ENCODE measurements at regions not wholly inside any gene's neighbourhood (a gene's known extent, or its start where the extent isn't known, plus 50 kb on each side); places are given as distances from the start of the nearest gene placed in this dataset.
"Not testable (repeated sequence)": the region's sequence is repeated elsewhere in the genome, so short reads cannot be mapped to it uniquely, and the experiment has no call there.

- no peak for ATAC-seq
- Mint-ChIP-seq H3K9me3 (ENCODE audit: low read depth) (no peaks in the 10 kb centered on the region), H3K4me1 (no peaks in the 10 kb centered on the region), H3K27ac (no peak overlapping the region), H3K36me3 (ENCODE audit: low read depth) (no peaks in the 10 kb centered on the region), H3K27me3 (no peaks in the 10 kb centered on the region), H3K4me3 (no peak overlapping the region)
- intact Hi-C loops (cut with DNase I, micrococcal nuclease): no loop called here
- no peak for DNase-seq
- CTCF ChIA-PET: no interaction called here
- POLR2A ChIA-PET: no interaction called here
These were observed 489.0 kb downstream of the FAM133A start for GRCh38 chrX:94162971-94163370.

- ChIA-PET CTCF (no interaction called here), POLR2A (no interaction called here)
- no peak for ATAC-seq
- intact Hi-C loops (cut with DNase I, micrococcal nuclease): no loop called here
- no peaks in the 10 kb centered on the region for H3K9me3 Mint-ChIP-seq (ENCODE audit: low read depth)
- no peak for DNase-seq
- H3K27me3 Mint-ChIP-seq: no peaks in the 10 kb centered on the region
- no peaks in the 10 kb centered on the region for H3K4me1 Mint-ChIP-seq
- H3K27ac Mint-ChIP-seq: no peak overlapping the region
- no peaks in the 10 kb centered on the region for H3K36me3 Mint-ChIP-seq (ENCODE audit: low read depth)
- no peak overlapping the region for H3K4me3 Mint-ChIP-seq
These were observed 504.3 kb downstream of the FAM133A start for GRCh38 chrX:94178145-94178788.

- no peaks in the 10 kb centered on the region for H3K27me3 Mint-ChIP-seq
- POLR2A ChIA-PET: no interaction called here
- CTCF ChIA-PET: no interaction called here
These were observed 530.5 kb downstream of the FAM133A start for GRCh38 chrX:94204524-94204923.

GRCh38 chrX:94216738-94217137 lies 542.7 kb downstream of the FAM133A start:
- no peaks in the 10 kb centered on the region for H3K9me3 Mint-ChIP-seq (ENCODE audit: low read depth)
- intact Hi-C loops (cut with DNase I, micrococcal nuclease): no loop called here
- no peak for ATAC-seq
- no peak overlapping the region for H3K27ac Mint-ChIP-seq
- POLR2A ChIA-PET: no interaction called here
- no peaks in the 10 kb centered on the region for H3K27me3 Mint-ChIP-seq
- CTCF ChIA-PET: no interaction called here
- DNase-seq: no peak
- H3K4me1 Mint-ChIP-seq: no peaks in the 10 kb centered on the region
- H3K36me3 Mint-ChIP-seq (ENCODE audit: low read depth): no peaks in the 10 kb centered on the region
- no peak overlapping the region for H3K4me3 Mint-ChIP-seq

More at GRCh38 chrX:94204524-94204923, 530.5 kb downstream of the FAM133A start:
- Mint-ChIP-seq H3K36me3 (ENCODE audit: low read depth) (no peaks in the 10 kb centered on the region), H3K4me1 (no peaks in the 10 kb centered on the region), H3K4me3 (no peak overlapping the region), H3K27ac (no peak overlapping the region), H3K9me3 (ENCODE audit: low read depth) (no peaks in the 10 kb centered on the region)
- DNase-seq (no peak), ATAC-seq (no peak)
- intact Hi-C loops (cut with DNase I, micrococcal nuclease): no loop called here

GRCh38 chrX:94252211-94252610 lies 578.2 kb downstream of the FAM133A start:
- POLR2A ChIA-PET: no interaction called here
- ATAC-seq: no peak
- no peaks in the 10 kb centered on the region for H3K9me3 Mint-ChIP-seq (ENCODE audit: low read depth)
- DNase-seq: no peak
- H3K36me3 Mint-ChIP-seq (ENCODE audit: low read depth): no peaks in the 10 kb centered on the region
- H3K27me3 Mint-ChIP-seq: no peaks in the 10 kb centered on the region
- no peaks in the 10 kb centered on the region for H3K4me1 Mint-ChIP-seq
- H3K27ac Mint-ChIP-seq: no peak overlapping the region
- intact Hi-C loops (cut with DNase I, micrococcal nuclease): no loop called here
- no peak overlapping the region for H3K4me3 Mint-ChIP-seq
- CTCF ChIA-PET: no interaction called here

- no peak overlapping the region for H3K27ac Mint-ChIP-seq
- ATAC-seq (no peak), DNase-seq (no peak)
- POLR2A ChIA-PET: no interaction called here
- no peaks in the 10 kb centered on the region for H3K27me3 Mint-ChIP-seq
- intact Hi-C loops (cut with DNase I, micrococcal nuclease): no loop called here
- H3K9me3 Mint-ChIP-seq (ENCODE audit: low read depth): no peaks in the 10 kb centered on the region
- H3K36me3 Mint-ChIP-seq (ENCODE audit: low read depth): no peaks in the 10 kb centered on the region
- H3K4me3 Mint-ChIP-seq: no peak overlapping the region
- CTCF ChIA-PET: no interaction called here
- no peaks in the 10 kb centered on the region for H3K4me1 Mint-ChIP-seq
These were observed 582.4 kb downstream of the FAM133A start for GRCh38 chrX:94256396-94256795.

GRCh38 chrX:94265323-94265722 lies 591.3 kb downstream of the FAM133A start:
- H3K4me3 Mint-ChIP-seq: no peak overlapping the region
- H3K27me3 Mint-ChIP-seq: no peaks in the 10 kb centered on the region
- CTCF ChIA-PET: no interaction called here
- no peaks in the 10 kb centered on the region for H3K36me3 Mint-ChIP-seq (ENCODE audit: low read depth)
- no peak for DNase-seq
- peaks cover 4% of the 10 kb centered on the region for H3K9me3 Mint-ChIP-seq (ENCODE audit: low read depth)
- ATAC-seq: no peak
- no peaks in the 10 kb centered on the region for H3K4me1 Mint-ChIP-seq
- POLR2A ChIA-PET: no interaction called here
- intact Hi-C loops (cut with DNase I, micrococcal nuclease): no loop called here
- H3K27ac Mint-ChIP-seq: no peak overlapping the region

GRCh38 chrX:94288325-94288724 lies 614.3 kb downstream of the FAM133A start:
- ChIA-PET CTCF (no interaction called here), POLR2A (no interaction called here)
- ATAC-seq (no peak), DNase-seq (no peak)
- Mint-ChIP-seq H3K9me3 (ENCODE audit: low read depth) (peaks cover 5% of the 10 kb centered on the region), H3K4me1 (no peaks in the 10 kb centered on the region), H3K27me3 (no peaks in the 10 kb centered on the region), H3K36me3 (ENCODE audit: low read depth) (no peaks in the 10 kb centered on the region), H3K4me3 (no peak overlapping the region), H3K27ac (no peak overlapping the region)
- intact Hi-C loops (cut with DNase I, micrococcal nuclease): no loop called here

- ChIA-PET POLR2A (no interaction called here), CTCF (no interaction called here)
- Mint-ChIP-seq H3K36me3 (ENCODE audit: low read depth) (no peaks in the 10 kb centered on the region), H3K4me1 (no peaks in the 10 kb centered on the region), H3K27ac (no peak overlapping the region), H3K4me3 (no peak overlapping the region), H3K9me3 (ENCODE audit: low read depth) (peaks cover 3% of the 10 kb centered on the region), H3K27me3 (no peaks in the 10 kb centered on the region)
- intact Hi-C loops (cut with DNase I, micrococcal nuclease): no loop called here
- ATAC-seq (no peak), DNase-seq (no peak)
These were observed 615.0 kb downstream of the FAM133A start for GRCh38 chrX:94288972-94289371.

DNA sequence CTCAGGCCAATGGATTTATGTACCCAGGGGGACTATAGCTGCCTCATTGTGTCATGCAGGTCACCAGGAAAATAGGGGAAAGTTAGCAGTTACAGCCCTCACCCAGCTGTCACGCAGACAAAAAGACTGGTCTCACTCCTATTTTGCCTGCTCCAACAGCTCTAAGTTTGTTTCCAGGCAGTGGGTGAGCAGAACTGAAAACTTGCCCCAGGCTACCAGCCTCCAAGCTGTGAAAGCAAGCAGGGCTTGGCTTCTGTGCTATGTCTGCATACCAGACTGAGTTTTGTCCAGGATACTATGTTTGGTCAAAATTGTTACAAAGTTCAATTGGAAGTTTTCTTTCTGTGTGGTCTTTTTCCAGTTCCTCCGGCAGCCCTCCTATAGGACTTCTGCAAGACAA lies 628.4 kb downstream of the FAM133A start:
- intact Hi-C loops (cut with DNase I, micrococcal nuclease): no loop called here
- H3K36me3 Mint-ChIP-seq (ENCODE audit: low read depth): no peaks in the 10 kb centered on the region
- DNase-seq (no peak), ATAC-seq (no peak)
- no peak overlapping the region for H3K4me3 Mint-ChIP-seq
- no peaks in the 10 kb centered on the region for H3K27me3 Mint-ChIP-seq
- POLR2A ChIA-PET: no interaction called here
- peaks cover 10% of the 10 kb centered on the region for H3K9me3 Mint-ChIP-seq (ENCODE audit: low read depth)
- H3K27ac Mint-ChIP-seq: no peak overlapping the region
- CTCF ChIA-PET: no interaction called here
- no peaks in the 10 kb centered on the region for H3K4me1 Mint-ChIP-seq

DNA sequence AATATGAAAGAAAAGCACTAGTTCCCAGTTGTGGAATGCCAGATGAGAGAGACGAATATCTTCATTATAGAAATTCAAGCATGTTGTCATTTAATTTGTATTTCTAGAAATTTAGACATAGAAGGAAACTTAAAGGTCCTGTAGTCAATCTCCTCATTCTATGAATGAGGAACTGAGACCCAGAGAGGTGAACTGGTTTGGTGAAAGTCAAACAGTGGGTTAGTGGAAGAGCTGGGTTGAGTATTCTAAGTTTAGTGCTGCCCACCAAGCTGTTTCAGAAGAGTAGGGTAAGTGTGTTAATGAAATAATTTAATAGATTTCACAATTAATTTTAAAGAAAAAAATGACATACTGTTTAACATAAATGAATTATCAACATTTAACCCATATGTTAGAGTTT lies 655.2 kb downstream of the FAM133A start:
- intact Hi-C loops (cut with DNase I, micrococcal nuclease): no loop called here
- POLR2A ChIA-PET: no interaction called here
- ATAC-seq (no peak), DNase-seq (no peak)
- no peaks in the 10 kb centered on the region for H3K36me3 Mint-ChIP-seq (ENCODE audit: low read depth)
- H3K4me1 Mint-ChIP-seq: no peaks in the 10 kb centered on the region
- H3K27me3 Mint-ChIP-seq: no peaks in the 10 kb centered on the region
- no peak overlapping the region for H3K27ac Mint-ChIP-seq
- no peak overlapping the region for H3K4me3 Mint-ChIP-seq
- CTCF ChIA-PET: no interaction called here
- no peaks in the 10 kb centered on the region for H3K9me3 Mint-ChIP-seq (ENCODE audit: low read depth)

DNA sequence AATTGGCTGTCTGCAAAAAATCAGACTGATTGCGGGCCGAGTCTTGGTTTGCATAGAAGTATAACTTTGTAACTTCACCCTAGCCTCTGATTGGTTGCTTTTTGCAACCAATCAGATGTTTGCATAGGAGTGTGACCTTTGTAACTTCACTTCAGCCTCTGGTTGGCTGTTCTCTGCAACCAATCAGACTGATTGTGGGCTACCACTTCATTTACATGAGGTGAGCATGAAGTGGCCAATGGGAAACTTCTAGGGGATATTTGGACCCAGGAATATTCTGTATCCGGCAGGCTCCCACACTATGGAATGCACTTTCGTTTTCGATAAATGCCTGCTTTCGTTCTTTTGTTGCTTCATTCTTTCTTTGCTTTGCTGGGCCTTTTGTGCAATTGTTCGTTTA lies 667.7 kb downstream of the FAM133A start:
- POLR2A ChIA-PET; H3K4me3 Mint-ChIP-seq; intact Hi-C loops (cut with DNase I, micrococcal nuclease); H3K9me3 Mint-ChIP-seq (ENCODE audit: low read depth); H3K4me1 Mint-ChIP-seq; H3K27ac Mint-ChIP-seq; H3K27me3 Mint-ChIP-seq; CTCF ChIA-PET; DNase-seq; H3K36me3 Mint-ChIP-seq (ENCODE audit: low read depth); ATAC-seq: not testable (repeated sequence)

GRCh38 chrX:94361241-94361640 lies 687.2 kb downstream of the FAM133A start:
- Mint-ChIP-seq H3K4me1 (no peaks in the 10 kb centered on the region), H3K27ac (no peak overlapping the region), H3K36me3 (ENCODE audit: low read depth) (no peaks in the 10 kb centered on the region), H3K4me3 (no peak overlapping the region), H3K9me3 (ENCODE audit: low read depth) (no peaks in the 10 kb centered on the region), H3K27me3 (no peaks in the 10 kb centered on the region)
- intact Hi-C loops (cut with DNase I, micrococcal nuclease): no loop called here
- ATAC-seq (no peak), DNase-seq (no peak)
- ChIA-PET CTCF (no interaction called here), POLR2A (no interaction called here)

All from activated CD4-positive, alpha-beta T cell treated with anti-CD3 and anti-CD28 coated beads for 36 hours (primary cell).